Activated T-helper 1 cell treated with Interleukin-2 at 50 U/mL for 16 hours (primary cell): ENCODE measurements at regions not wholly inside any gene's neighbourhood (a gene's known extent, or its start where the extent isn't known, plus 50 kb on each side); places are given as distances from the start of the nearest gene placed in this dataset.
"Not testable (repeated sequence)": the region's sequence is repeated elsewhere in the genome, so short reads cannot be mapped to it uniquely, and the experiment has no call there.

Source experiments
- DNase-seq: peaks from one replicate; pipeline ENCODE4 v3.0.0-alpha.2; 2020; ENCODE audit warnings: low read depth

DNA sequence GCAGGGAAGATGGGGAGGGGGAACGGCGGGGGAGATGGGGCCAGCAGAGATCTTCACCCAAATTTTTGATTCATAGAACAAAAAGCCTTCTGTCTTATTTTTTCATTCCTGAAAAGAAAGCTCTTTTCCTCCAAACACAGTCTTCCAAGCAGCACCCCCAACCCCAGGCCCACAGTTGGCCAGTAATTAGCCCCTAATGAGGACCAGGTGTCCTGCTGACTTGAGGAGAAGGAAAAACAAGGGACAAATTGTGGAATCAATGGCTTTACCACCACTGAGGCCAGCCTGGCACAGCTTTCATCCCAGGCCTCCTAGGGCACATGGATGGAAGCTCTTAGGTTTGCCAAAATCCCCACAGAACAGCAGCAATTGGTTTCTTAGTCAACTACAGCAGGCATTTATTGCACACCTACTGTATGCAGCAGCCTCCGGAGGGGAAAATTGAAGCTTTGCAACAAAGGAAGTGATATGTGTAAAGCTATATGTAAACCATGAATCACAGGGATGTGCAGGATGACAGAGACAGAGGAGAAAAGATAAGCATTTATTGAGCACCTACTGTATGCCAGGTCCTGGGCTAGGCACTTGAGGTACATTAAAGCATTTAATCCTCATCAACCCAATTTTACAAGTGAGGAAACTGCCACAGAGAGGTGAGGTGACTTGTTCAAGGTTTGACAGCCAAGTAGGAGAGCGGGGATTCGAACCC lies 199.5 kb downstream of the TBC1D2B start:
- DNase-seq = no peak

DNA sequence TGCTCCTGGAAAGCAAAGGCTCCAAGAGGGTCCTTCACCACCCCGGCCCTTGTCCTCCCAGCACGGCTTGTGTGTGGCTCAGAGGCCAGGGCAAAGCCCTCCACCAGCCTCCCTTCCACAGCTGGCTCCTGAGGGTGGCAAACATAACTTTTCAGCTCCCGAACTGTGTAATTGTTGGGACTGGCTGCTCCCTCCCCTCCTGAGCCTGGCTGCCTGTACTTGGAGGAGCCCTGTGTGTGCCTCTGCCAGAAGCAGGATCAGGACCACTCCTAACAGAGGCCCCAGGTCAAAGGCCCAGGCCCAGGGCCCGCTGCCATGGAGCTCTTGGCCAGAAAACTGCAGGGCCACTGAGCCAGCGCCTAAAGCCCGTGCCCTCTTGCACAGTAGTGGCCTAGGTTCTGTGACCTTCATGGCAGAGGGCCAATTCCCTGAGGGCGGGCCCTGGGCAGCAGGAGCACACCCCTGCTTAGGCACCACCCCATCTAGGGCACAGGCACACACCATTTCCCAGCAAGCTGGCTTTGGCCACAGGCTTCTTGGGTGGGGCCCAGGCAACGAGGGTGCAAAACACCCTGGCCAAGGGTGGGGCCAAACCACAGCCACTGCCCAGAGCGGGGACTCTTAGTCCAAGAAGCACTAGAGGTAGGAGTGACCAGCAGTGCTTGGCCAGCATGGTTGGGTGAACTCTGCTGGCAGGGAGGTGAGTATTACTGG lies 201.2 kb downstream of the TBC1D2B start:
- DNase-seq = not testable (repeated sequence)

DNA sequence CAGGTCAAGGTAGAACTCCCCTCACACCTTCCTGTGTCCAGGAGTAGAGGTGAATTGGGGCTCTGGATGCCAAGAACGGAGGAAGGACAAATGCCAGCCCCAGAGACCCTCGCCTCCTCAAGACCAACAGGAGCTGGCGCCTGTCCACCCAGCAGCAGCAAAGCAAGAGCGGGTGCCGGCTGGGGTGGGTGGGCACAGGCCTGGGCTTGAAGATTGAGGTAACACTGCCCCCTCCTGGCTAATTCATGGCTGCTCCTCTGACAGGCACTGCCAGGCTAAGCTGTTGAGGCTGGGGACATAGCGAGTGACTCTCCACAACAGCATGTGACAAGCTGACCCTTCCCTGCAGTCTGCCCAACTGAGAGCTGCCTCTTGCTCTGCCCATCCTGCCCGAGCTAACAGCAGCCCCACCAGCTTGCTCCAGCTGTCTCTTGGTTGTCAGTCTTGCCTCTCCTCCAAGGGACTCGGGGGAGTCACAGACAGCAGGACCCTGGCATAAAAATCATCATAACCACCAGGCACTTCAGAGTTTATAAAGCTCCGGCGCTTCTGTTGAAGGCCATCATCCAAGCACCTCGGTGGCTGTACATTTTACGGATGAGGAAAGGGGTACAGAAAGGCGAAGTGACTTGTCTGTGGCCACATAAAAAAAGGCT lies 202.3 kb downstream of the TBC1D2B start:
- not testable (repeated sequence) for DNase-seq

DNA sequence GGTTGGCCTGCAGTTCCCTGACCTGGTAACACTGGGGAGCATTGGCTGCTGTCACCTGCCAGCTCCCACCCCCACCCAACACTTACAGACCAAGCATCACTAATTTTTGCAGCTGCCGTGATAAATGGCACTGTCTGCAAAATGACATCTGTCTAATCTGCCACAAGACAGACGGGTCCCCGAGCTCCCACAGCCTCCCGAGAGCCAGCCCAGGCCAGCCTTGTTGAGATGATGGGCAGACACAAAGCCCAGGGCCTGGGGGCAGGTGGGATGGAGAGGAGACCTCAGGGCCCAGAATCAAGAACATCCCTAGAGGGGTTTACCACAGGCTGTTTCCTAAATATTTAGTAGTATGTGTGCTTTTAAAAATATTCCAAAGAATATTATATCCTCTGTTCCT lies 203.4 kb downstream of the TBC1D2B start:
- no peak for DNase-seq

DNA sequence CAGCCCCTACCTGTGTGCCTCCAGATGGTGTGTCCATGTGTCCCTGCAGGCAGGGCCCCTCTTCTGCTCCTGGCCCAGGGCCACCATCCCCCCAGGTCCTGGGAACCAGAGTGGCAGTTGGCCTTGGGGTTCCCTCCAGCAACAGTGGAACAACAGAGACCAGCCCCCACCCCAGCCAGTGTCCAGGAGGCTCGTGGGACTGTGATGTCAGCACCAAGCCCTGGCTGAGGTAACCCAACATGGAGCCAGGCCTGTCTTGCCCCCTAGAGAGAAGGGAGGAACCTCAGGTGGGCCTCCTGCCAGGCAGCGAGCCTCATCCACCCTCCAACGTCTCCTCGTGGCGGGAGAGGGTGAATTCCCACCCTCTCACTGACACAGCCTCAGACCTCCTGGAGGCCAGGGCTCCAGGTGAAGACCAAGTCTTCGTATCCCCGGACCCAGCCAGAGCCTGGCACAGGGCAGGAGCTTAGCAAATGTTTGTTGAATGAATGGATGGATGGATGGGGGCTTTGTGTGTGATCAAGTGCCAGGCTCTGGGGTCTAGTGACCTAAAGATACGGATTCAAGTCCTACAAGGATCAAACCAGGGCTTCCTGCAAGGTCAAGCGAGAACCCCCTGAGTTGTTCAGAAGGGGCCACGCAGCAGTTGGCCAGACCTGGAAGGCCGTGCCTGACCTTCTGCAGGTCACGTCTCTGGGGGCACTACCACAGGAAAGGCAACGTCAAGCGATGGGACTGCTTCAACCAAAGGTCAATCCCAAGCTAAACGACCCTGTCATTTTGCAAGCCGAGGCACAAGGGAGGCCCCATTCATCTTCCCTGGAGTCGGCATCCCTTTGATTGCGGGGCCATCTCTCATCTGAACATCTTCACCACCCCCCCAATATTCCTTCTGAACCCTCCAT lies 204.7 kb downstream of the TBC1D2B start:
- not testable (repeated sequence) for DNase-seq

DNA sequence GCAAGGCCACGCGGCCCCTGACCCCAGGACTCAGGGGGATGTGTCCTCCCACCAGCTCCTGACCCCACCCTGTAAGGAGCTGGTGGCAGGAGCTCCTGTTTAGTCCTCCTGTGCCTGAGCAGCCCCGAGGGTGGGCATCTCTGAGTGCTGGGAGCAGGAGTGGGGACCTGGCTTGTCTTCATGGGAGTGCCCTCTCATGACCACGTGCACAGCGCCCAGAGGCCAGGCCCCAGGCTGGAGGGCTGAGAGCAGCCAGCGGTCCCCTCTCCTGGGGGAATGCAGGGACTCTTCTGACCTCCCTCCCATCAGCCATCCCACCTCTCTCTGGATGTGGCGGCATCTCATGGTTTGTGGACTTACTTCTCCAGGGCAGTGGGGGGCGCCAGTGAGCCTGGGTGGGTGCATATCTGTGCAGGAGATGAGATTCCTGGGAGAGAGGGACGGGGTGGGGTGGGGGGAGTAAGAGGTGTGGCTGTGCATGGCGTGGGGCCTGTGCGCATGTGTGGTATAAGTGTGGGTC lies 205.6 kb downstream of the TBC1D2B start:
- DNase-seq = no peak

DNA sequence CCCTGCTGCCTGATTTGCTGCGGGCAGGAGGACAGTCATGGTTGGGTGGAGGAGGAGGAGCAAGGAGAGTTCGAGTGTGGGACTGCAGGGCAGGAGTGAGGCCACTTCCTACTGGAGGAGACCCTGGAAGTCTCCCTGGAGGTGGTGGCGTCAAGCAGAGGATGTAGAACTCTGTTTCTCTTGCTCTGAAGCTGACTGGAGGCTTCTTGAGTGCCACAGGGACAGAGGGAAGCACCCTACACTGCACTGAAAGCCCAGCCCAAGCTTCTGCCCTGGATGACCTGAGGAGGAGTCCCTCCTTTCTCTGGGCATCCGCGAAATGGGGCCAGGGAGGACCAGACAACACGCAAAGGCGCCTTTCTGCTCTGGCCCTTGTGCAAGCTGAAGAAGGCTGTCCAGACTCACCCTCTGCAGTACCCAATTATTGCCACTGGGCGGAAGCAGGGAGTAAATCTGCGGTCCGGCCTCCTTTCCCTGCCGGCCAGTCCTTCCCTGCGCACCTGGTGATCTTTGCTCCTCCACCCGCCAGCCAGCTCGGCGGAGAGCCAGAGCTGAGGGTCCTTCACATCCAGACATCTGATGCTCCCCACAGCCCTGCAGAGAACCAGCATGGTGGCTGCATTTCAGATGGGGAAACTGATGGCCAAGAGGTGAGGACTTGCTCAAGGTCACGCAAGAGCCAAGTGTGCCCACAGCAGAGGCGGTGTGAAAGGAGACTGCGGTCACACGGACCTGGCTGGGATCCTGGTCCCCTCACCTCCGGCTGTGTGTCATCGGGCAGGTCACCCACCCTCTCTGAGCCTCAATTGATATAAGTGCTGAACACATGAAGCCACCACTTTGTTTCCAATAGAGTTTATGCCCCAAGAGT lies 207.1 kb downstream of the TBC1D2B start:
- no peak for DNase-seq

DNA sequence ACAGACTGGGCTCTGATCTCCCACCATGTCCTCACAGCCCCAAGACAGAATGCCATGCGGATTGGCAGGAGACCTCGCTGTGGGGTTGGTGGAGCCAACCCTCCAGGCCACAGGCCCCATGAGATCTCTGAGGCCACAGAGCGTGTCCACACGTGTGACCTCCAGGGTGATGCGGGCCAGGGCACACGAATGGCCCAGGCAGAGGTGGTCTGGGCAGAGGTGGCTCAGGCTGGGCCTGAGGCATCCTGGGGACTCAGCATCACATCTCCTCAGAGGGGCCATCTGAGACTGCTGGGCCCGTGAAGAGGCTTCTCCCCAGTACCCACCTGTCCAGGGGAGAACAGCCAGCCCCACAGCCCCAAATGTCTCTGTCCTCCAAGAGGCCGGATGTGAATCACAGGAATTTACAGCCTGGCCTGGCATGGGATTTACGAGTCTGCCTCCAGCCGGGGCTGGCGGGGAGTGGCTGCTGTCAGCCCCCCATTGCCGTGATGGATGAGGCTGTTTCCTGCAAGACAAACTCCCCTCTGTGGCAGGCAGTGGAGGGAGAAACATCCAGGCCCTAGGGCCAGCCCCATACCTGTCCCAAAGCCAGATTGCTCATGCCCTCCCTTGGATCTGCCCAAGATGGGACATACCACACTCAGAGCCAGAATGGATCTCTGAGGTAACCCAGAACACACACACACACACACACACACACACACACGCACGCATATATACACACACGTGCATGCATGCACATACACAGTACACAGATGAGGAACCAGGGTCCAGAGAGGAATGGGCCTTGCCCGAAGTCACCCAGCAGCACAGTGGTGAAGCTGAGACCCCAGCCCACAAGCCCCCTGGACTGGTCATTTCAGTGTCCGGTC lies 208.3 kb downstream of the TBC1D2B start:
- DNase-seq = no peak

- DNase-seq = not testable (repeated sequence)
Observed at GRCh38 chr15:77868048-77868629, 209.4 kb downstream of the TBC1D2B start.

- no peak for DNase-seq
Observed at GRCh38 chr15:77867266-77868047, 210.1 kb downstream of the TBC1D2B start.

DNA sequence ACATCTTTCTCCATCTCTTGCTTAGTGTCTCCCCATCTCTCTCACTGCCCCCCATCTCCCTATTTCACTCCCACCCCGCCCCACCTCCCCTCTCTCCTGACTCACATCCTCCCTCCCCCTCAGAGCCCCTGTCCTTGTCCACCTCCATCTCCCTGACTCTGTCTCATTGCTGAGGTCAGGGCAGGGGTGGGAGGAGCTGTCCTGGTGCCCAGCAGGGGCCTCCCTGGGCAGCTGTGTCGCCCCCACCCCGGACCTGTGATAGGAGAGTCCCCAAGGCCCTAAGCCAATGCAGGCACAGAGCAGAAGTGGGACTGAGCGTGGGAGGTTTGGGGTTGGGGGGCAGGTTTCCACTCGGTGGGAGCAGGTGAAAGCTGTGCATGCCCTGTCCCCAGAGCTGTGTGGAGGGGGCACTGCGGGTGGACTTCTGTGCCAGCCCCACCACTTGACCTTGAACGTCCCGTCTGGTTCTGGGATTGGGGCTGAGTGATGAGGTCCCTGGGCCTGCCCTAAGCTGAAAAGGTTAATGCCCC lies 210.8 kb downstream of the TBC1D2B start:
- no peak for DNase-seq

DNA sequence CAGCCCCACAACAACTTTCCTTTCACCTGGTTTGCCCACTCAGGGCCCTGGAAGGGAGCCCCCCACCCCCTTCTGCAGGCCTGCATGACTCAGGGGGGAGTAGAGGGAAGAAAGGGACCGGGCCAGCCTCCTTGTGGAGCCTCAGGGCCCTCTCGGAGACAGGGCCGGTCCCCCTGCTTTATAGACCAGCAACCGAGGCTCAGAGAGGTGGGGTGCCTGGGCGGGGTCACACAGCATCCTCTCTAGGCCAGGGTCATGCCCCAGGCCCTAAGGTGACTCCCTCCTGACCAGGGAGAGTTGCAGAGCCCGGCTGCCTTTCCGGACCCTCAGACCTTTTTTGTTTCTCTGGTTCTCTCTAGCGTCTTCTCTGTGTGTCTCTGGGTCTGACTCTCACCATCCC lies 211.3 kb downstream of the TBC1D2B start:
- DNase-seq = no peak

GRCh38 chr15:77865701-77866100 lies 211.8 kb downstream of the TBC1D2B start:
- no peak for DNase-seq

GRCh38 chr15:77865106-77865610 lies 212.4 kb downstream of the TBC1D2B start:
- no peak for DNase-seq

GRCh38 chr15:77864211-77865105 lies 213.1 kb downstream of the TBC1D2B start:
- DNase-seq = no peak

- no peak for DNase-seq
Observed at GRCh38 chr15:77863491-77864105, 213.9 kb downstream of the TBC1D2B start.

DNA sequence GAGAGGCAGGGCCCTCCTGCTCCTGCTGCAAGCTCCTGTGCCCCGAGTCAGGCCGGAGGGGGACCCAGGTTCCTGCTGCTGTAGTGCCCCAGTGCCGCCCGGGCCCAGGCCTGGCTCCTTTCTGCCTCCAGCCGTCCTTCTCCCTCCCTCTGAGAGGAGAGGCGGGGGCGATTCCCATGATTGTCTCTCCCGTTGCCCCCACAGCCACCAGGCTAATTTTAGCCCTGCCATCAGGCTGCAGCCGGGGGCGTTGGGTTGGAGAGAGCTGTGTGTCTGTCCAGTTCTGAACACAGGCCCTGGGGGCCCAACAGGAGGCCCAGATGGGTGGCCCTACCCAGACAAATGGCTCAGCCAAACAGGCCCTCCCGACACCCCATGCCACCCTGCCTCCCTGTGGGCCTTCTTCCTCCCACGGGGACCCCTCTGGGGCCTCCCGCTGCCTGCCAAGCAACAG lies 214.8 kb downstream of the TBC1D2B start:
- no peak for DNase-seq
